ENCODE measurements at regions not wholly inside any gene's neighbourhood (a gene's known extent, or its start where the extent isn't known, plus 50 kb on each side); places are given as distances from the start of the nearest gene placed in this dataset.

DNA sequence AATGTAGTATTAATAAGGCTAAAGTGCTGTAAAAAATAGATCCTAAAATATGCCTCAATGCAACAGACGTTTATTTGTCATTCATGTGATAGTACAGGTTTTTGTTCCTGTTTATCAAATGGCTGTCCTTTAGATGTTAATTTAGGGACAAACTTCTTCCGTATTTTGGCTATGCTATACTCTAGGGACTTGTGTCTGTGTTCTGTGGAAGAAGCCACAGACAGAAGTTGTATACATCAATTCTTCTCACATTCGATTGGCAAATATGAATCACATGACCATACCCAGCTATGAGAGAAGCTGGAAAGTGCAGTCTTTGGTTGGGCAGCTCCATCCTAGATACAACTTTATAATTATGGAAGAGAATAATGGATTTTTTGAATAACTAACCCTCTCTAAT is 232.7 kb upstream of the SNX7 start:
- Histone ChIP-seq H3K18ac (ENCODE audit: low read depth in 1 of 2, low read length in 2 of 2) (no peak overlapping the region), H3K4ac (ENCODE audit: low read depth in 1 of 2, low read length in 2 of 2) (no peak overlapping the region), H3K4me1 (ENCODE audit: control insufficient read depth, insufficient read depth, low read depth, low read length) (no peaks in the 10 kb centered on the region), H3K14ac (ENCODE audit: low read length in 2 of 2) (no peak overlapping the region), H2BK15ac (ENCODE audit: low read depth, poor library complexity, severe bottlenecking) (no peak overlapping the region), H3K4me3 (ENCODE audit: insufficient read depth in 1 of 2, low read depth in 1 of 2, low read length in 2 of 2) (no peak overlapping the region), H3K27me3 (ENCODE audit: control insufficient read depth in 1 of 2, insufficient read depth in 1 of 2, low read length in 2 of 2) (no peaks in the 10 kb centered on the region), H3K79me1 (replicated peaks; ENCODE audit: low read length, poor library complexity, severe bottlenecking) (no peaks in the 10 kb centered on the region), H3K4me2 (ENCODE audit: low read length, poor library complexity, severe bottlenecking) (no peak overlapping the region), H3K9ac (ENCODE audit: low read length) (no peak overlapping the region), H2BK5ac (ENCODE audit: low read depth, low read length, poor library complexity, severe bottlenecking) (no peak overlapping the region), H3K36me3 (ENCODE audit: control insufficient read depth in 1 of 2, insufficient read depth in 2 of 2, low read depth in 1 of 2, low read length in 2 of 2) (no peaks in the 10 kb centered on the region), H3K9me3 (ENCODE audit: control insufficient read depth, low read length) (no peaks in the 10 kb centered on the region), H2BK120ac (ENCODE audit: low read depth, low read length) (no peak overlapping the region), H2AFZ (ENCODE audit: low read depth, low read length) (no peak overlapping the region), H2BK12ac (ENCODE audit: low read length in 2 of 2) (no peak overlapping the region), H3K27ac (ENCODE audit: low read length, poor library complexity, severe bottlenecking) (no peak overlapping the region), H4K8ac (ENCODE audit: low read length) (no peak overlapping the region), H4K91ac (ENCODE audit: low read length) (no peak overlapping the region), H2AK5ac (ENCODE audit: low read length, severe bottlenecking) (no peak overlapping the region), H3K23ac (ENCODE audit: low read length in 2 of 2) (no peak overlapping the region)
- no peak for DNase-seq
- 100% methylated on average over 2 of the region's 3 CpGs for WGBS

DNA sequence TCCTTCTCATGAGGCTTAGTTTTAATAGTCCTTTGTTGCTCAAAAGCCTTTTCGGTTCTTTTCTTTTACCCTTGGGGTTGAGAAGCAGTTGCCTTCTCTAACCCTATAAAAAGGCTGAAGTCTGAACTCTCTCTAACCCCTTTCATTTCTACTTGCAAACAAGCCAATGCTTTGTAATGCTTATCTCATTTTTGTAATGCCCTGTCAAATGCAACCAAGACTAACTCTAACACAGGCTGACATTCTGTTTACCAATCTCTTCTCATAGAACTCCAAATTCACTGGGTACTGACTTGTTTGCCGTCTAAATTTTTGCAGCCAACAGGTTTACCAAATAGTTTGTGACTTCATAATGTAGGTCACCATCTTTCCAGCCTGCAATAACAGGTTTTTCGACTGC is 233.9 kb upstream of the SNX7 start:
- Histone ChIP-seq H3K27ac (ENCODE audit: low read length, poor library complexity, severe bottlenecking) (no peak overlapping the region), H3K18ac (ENCODE audit: low read depth in 1 of 2, low read length in 2 of 2) (no peak overlapping the region), H2AK5ac (ENCODE audit: low read length, severe bottlenecking) (no peak overlapping the region), H2BK120ac (ENCODE audit: low read depth, low read length) (no peak overlapping the region), H4K91ac (ENCODE audit: low read length) (no peak overlapping the region), H3K4me1 (ENCODE audit: control insufficient read depth, insufficient read depth, low read depth, low read length) (no peaks in the 10 kb centered on the region), H3K9ac (ENCODE audit: low read length) (no peak overlapping the region), H2BK5ac (ENCODE audit: low read depth, low read length, poor library complexity, severe bottlenecking) (no peak overlapping the region), H3K79me1 (replicated peaks; ENCODE audit: low read length, poor library complexity, severe bottlenecking) (no peaks in the 10 kb centered on the region), H4K8ac (ENCODE audit: low read length) (no peak overlapping the region), H3K9me3 (ENCODE audit: control insufficient read depth, low read length) (no peaks in the 10 kb centered on the region), H3K4ac (ENCODE audit: low read depth in 1 of 2, low read length in 2 of 2) (no peak overlapping the region), H2AFZ (ENCODE audit: low read depth, low read length) (no peak overlapping the region), H3K36me3 (ENCODE audit: control insufficient read depth in 1 of 2, insufficient read depth in 2 of 2, low read depth in 1 of 2, low read length in 2 of 2) (no peaks in the 10 kb centered on the region), H2BK15ac (ENCODE audit: low read depth, poor library complexity, severe bottlenecking) (no peak overlapping the region), H3K23ac (ENCODE audit: low read length in 2 of 2) (no peak overlapping the region), H3K27me3 (ENCODE audit: control insufficient read depth in 1 of 2, insufficient read depth in 1 of 2, low read length in 2 of 2) (no peaks in the 10 kb centered on the region), H3K4me2 (ENCODE audit: low read length, poor library complexity, severe bottlenecking) (no peak overlapping the region), H3K4me3 (ENCODE audit: insufficient read depth in 1 of 2, low read depth in 1 of 2, low read length in 2 of 2) (no peak overlapping the region), H2BK12ac (ENCODE audit: low read length in 2 of 2) (no peak overlapping the region), H3K14ac (ENCODE audit: low read length in 2 of 2) (no peak overlapping the region)
- no peak for DNase-seq
- WGBS: 64% methylated on average over 3 of the region's 3 CpGs

DNA sequence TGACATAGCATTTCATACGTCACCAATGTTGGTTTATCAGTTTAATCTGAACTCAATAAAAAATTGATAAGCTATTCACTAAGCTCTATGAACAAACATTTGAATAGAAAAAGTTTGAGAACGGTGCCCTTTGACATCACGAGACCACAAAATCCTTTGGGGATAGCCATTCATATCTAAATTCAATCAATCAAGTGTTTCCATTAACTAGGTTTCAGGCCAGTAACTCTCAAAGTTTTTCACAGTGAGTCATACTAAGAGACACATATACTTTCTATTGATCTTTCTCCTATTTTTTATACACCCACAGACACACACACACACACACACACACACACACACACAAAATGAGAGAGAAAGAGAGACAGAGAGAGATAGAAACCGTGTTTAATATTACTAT is 235.4 kb upstream of the SNX7 start:
- WGBS: 98% methylated on average over 4 of the region's 4 CpGs

DNA sequence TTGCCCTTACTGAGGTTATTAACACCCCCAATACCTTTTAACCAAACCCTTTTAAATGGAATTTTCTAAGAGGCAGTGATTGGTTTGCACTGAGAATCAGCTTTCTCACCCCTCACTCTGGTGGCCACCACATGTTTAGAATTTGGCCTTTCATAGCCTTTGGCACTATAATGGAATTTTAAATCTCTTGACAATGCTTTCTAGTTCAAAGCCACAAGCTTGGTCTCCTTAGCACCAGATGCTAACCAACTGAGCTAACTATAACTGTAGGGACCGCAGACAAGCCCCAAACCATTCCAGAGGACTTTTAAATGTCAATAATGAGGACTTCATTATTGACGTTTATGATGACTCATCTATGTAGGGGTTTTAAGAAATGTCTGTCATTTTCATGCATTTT is 238.7 kb upstream of the SNX7 start:
- Histone ChIP-seq H3K4me1 (ENCODE audit: control insufficient read depth, insufficient read depth, low read depth, low read length) (no peaks in the 10 kb centered on the region), H3K9me3 (ENCODE audit: control insufficient read depth, low read length) (no peaks in the 10 kb centered on the region), H3K4ac (ENCODE audit: low read depth in 1 of 2, low read length in 2 of 2) (no peak overlapping the region), H3K36me3 (ENCODE audit: control insufficient read depth in 1 of 2, insufficient read depth in 2 of 2, low read depth in 1 of 2, low read length in 2 of 2) (no peaks in the 10 kb centered on the region), H2AK5ac (ENCODE audit: low read length, severe bottlenecking) (no peak overlapping the region), H2BK120ac (ENCODE audit: low read depth, low read length) (no peak overlapping the region), H2AFZ (ENCODE audit: low read depth, low read length) (no peak overlapping the region), H3K27me3 (ENCODE audit: control insufficient read depth in 1 of 2, insufficient read depth in 1 of 2, low read length in 2 of 2) (no peaks in the 10 kb centered on the region), H3K14ac (ENCODE audit: low read length in 2 of 2) (no peak overlapping the region), H3K18ac (ENCODE audit: low read depth in 1 of 2, low read length in 2 of 2) (no peak overlapping the region), H3K27ac (ENCODE audit: low read length, poor library complexity, severe bottlenecking) (no peak overlapping the region), H3K9ac (ENCODE audit: low read length) (no peak overlapping the region), H4K91ac (ENCODE audit: low read length) (no peak overlapping the region), H3K4me2 (ENCODE audit: low read length, poor library complexity, severe bottlenecking) (no peak overlapping the region), H4K8ac (ENCODE audit: low read length) (no peak overlapping the region), H3K4me3 (ENCODE audit: insufficient read depth in 1 of 2, low read depth in 1 of 2, low read length in 2 of 2) (no peak overlapping the region), H3K79me1 (replicated peaks; ENCODE audit: low read length, poor library complexity, severe bottlenecking) (no peaks in the 10 kb centered on the region), H2BK12ac (ENCODE audit: low read length in 2 of 2) (no peak overlapping the region), H3K23ac (ENCODE audit: low read length in 2 of 2) (no peak overlapping the region), H2BK5ac (ENCODE audit: low read depth, low read length, poor library complexity, severe bottlenecking) (no peak overlapping the region), H2BK15ac (ENCODE audit: low read depth, poor library complexity, severe bottlenecking) (no peak overlapping the region)
- WGBS: no CpG with 5 or more reads among the region's 2 CpGs
- DNase-seq: no peak

More for the DNA sequence above, 235.4 kb upstream of the SNX7 start:
- Histone ChIP-seq H3K4ac (ENCODE audit: low read depth in 1 of 2, low read length in 2 of 2) (no peak overlapping the region), H3K23ac (ENCODE audit: low read length in 2 of 2) (no peak overlapping the region), H3K27ac (ENCODE audit: low read length, poor library complexity, severe bottlenecking) (no peak overlapping the region), H3K18ac (ENCODE audit: low read depth in 1 of 2, low read length in 2 of 2) (no peak overlapping the region), H2BK5ac (ENCODE audit: low read depth, low read length, poor library complexity, severe bottlenecking) (no peak overlapping the region), H4K8ac (ENCODE audit: low read length) (no peak overlapping the region), H2BK15ac (ENCODE audit: low read depth, poor library complexity, severe bottlenecking) (no peak overlapping the region), H3K36me3 (ENCODE audit: control insufficient read depth in 1 of 2, insufficient read depth in 2 of 2, low read depth in 1 of 2, low read length in 2 of 2) (no peaks in the 10 kb centered on the region), H3K4me2 (ENCODE audit: low read length, poor library complexity, severe bottlenecking) (no peak overlapping the region), H3K14ac (ENCODE audit: low read length in 2 of 2) (no peak overlapping the region), H3K9me3 (ENCODE audit: control insufficient read depth, low read length) (no peaks in the 10 kb centered on the region), H4K91ac (ENCODE audit: low read length) (no peak overlapping the region), H3K9ac (ENCODE audit: low read length) (no peak overlapping the region), H3K79me1 (replicated peaks; ENCODE audit: low read length, poor library complexity, severe bottlenecking) (no peaks in the 10 kb centered on the region), H3K4me3 (ENCODE audit: insufficient read depth in 1 of 2, low read depth in 1 of 2, low read length in 2 of 2) (no peak overlapping the region), H3K27me3 (ENCODE audit: control insufficient read depth in 1 of 2, insufficient read depth in 1 of 2, low read length in 2 of 2) (no peaks in the 10 kb centered on the region), H2AFZ (ENCODE audit: low read depth, low read length) (no peak overlapping the region), H3K4me1 (ENCODE audit: control insufficient read depth, insufficient read depth, low read depth, low read length) (no peaks in the 10 kb centered on the region), H2BK12ac (ENCODE audit: low read length in 2 of 2) (no peak overlapping the region), H2AK5ac (ENCODE audit: low read length, severe bottlenecking) (no peak overlapping the region), H2BK120ac (ENCODE audit: low read depth, low read length) (no peak overlapping the region)
- no peak for DNase-seq

All from mesenchymal stem cell (in vitro differentiated cells and primary cell).